PC-3 (cell line): ENCODE measurements at regions not wholly inside any gene's neighbourhood (a gene's known extent, or its start where the extent isn't known, plus 50 kb on each side); places are given as distances from the start of the nearest gene placed in this dataset.

Source experiments
- ATAC-seq: fragments of 200-7000 bp; cut with Tn5 transposase; 2 replicates; pipeline ENCODE4 v1.9.1; 2020; ENCODE audit warnings: mild to moderate bottlenecking, moderate library complexity
- BruUV-seq: library from RNA; stranded (reverse); fragments of 400-500 nt; replicated peaks from 2 replicates; lab custom pipeline; 2021; lab: Mats Ljungman, UMichigan
- CTCF ChIA-PET: fragments of 300-600 bp; sonication (Branson Sonifier 250); formaldehyde crosslinking; loops from one replicate; lab custom pipeline; 2022; ENCODE audit warnings: antibody characterized with exemption; lab: Charles Lee
- POLR2A ChIA-PET: fragments of 300-600 bp; sonication (Branson Sonifier 250); formaldehyde crosslinking; loops from one replicate; lab custom pipeline; 2022; ENCODE audit warnings: antibody characterized with exemption; ENCODE audit not compliant: unreplicated experiment; lab: Charles Lee
- DNase-seq: peaks from one replicate; pipeline ENCODE4 v3.0.0-alpha.2; 2015
- H2AFZ ChIP-seq: fragments of 300-600 bp; sonication (generic); 2 replicates; pipeline ENCODE4 v1.6.0; 2016; ENCODE audit warnings: antibody characterized with exemption, low read length
- H3F3A ChIP-seq: fragments of 300-600 bp; sonication (generic); one replicate; pipeline ENCODE4 v1.6.0; 2017; ENCODE audit warnings: antibody characterized with exemption, low read length, control low read depth, mild to moderate bottlenecking; ENCODE audit not compliant: unreplicated experiment
- H3K27ac ChIP-seq: fragments of 300-600 bp; sonication (generic); 2 replicates; pipeline ENCODE4 v1.5.1; 2016; ENCODE audit warnings: mild to moderate bottlenecking, low read length
- H3K27me3 ChIP-seq: fragments of 300-600 bp; sonication (generic); 2 replicates; pipeline ENCODE4 v1.6.1; 2016; ENCODE audit warnings: low read length, mixed read lengths
- H3K36me3 ChIP-seq: fragments of 300-600 bp; sonication (generic); 2 replicates; pipeline ENCODE4 v1.6.1; 2016; ENCODE audit warnings: low read depth, mixed run types, low read length, mixed read lengths
- H3K4me1 ChIP-seq: fragments of 300-600 bp; sonication (generic); 2 replicates; pipeline ENCODE4 v1.5.1; 2016; ENCODE audit warnings: low read length; ENCODE audit not compliant: insufficient read depth
- H3K4me2 ChIP-seq: fragments of 300-600 bp; sonication (generic); 2 replicates; pipeline ENCODE4 v1.6.0; 2016; ENCODE audit warnings: low read length
- H3K4me3 ChIP-seq: fragments of 300-600 bp; sonication (generic); 2 replicates; pipeline ENCODE4 v1.5.1; 2016; ENCODE audit warnings: mild to moderate bottlenecking, low read length, mixed read lengths
- H3K79me2 ChIP-seq: fragments of 300-600 bp; sonication (generic); 2 replicates; pipeline ENCODE4 v1.6.1; 2017; ENCODE audit warnings: low read length, mixed read lengths
- H3K9ac ChIP-seq: fragments of 300-600 bp; sonication (generic); 2 replicates; pipeline ENCODE4 v1.6.0; 2016; ENCODE audit warnings: mild to moderate bottlenecking, low read length
- H3K9me2 ChIP-seq: fragments of 300-600 bp; sonication (generic); replicated peaks from 2 replicates; pipeline ENCODE4 v1.6.1; 2016; ENCODE audit warnings: mixed run types, low read length, mixed read lengths
- H3K9me3 ChIP-seq: fragments of 300-600 bp; sonication (generic); 2 replicates; pipeline ENCODE4 v1.6.1; 2016; ENCODE audit warnings: low read length, mixed read lengths
- H4K20me1 ChIP-seq: fragments of 300-600 bp; sonication (generic); 2 replicates; pipeline ENCODE4 v1.6.1; 2016; ENCODE audit warnings: low read length, mixed read lengths
- CTCF ChIP-seq: fragments of 300-600 bp; sonication (generic); conservative IDR thresholded peaks from 2 replicates; pipeline ENCODE4 v1.5.1; 2017; ENCODE audit warnings: antibody characterized with exemption, low read depth, mild to moderate bottlenecking, low read length
- EZH2 ChIP-seq: fragments of 300-600 bp; sonication (generic); IDR thresholded peaks from one replicate; pipeline ENCODE4 v1.6.1; 2017; ENCODE audit warnings: antibody characterized with exemption, mild to moderate bottlenecking, low read length; ENCODE audit not compliant: unreplicated experiment
- EZH2phosphoT487 ChIP-seq: fragments of 300-600 bp; sonication (generic); IDR thresholded peaks from 2 replicates; pipeline ENCODE4 v1.6.1; 2018; ENCODE audit warnings: mild to moderate bottlenecking, antibody characterized with exemption, low read length, borderline replicate concordance
- intact Hi-C: fragments of 100-400 bp; cut with micrococcal nuclease; formaldehyde crosslinking; loops from 2 replicates; pipeline ENCODE4 v1.9.0; 2023

GRCh38 chr9:89901920-89902319 is 297.1 kb downstream of the GADD45G start:
- H3K4me3 ChIP-seq, result no peak overlapping the region
- no peaks in the 10 kb centered on the region for H3K79me2 ChIP-seq
- H3K4me2 ChIP-seq, result no peak overlapping the region
- no peaks in the 10 kb centered on the region for H3F3A ChIP-seq
- TF ChIP-seq EZH2phosphoT487 (no peak), EZH2 (no peak), CTCF (no peak)
- ChIA-PET CTCF (no interaction called here), POLR2A (no interaction called here)
- H2AFZ ChIP-seq, result no peak overlapping the region
- H3K27me3 ChIP-seq, result peaks cover 6% of the 10 kb centered on the region; the same call in 1 of the 2 replicates
- DNase-seq (no peak), ATAC-seq (no peak)
- intact Hi-C loops, result no loop called here
- H3K9me3 ChIP-seq, result no peaks in the 10 kb centered on the region
- H3K36me3 ChIP-seq, result no peaks in the 10 kb centered on the region
- H3K9me2 ChIP-seq, result no peaks in the 10 kb centered on the region
- no peaks in the 10 kb centered on the region for H3K4me1 ChIP-seq
- no peak overlapping the region for H3K9ac ChIP-seq
- H3K27ac ChIP-seq, result no peak overlapping the region
- H4K20me1 ChIP-seq, result no peaks in the 10 kb centered on the region
- BruUV-seq, result no TSS peak

- H3K9me2 ChIP-seq, result no peaks in the 10 kb centered on the region
- CTCF ChIA-PET, result no interaction called here
- ATAC-seq (no peak), DNase-seq (no peak)
- H3K4me2 ChIP-seq, result no peak overlapping the region
- no peak overlapping the region for H3K27ac ChIP-seq
- H3K4me3 ChIP-seq, result no peak overlapping the region
- intact Hi-C loops, result no loop called here
- H3F3A ChIP-seq, result no peaks in the 10 kb centered on the region
- no peaks in the 10 kb centered on the region for H3K9me3 ChIP-seq
- TF ChIP-seq EZH2phosphoT487, result no peak
- TF ChIP-seq CTCF, result no peak
- BruUV-seq, result no TSS peak
- H3K79me2 ChIP-seq, result no peaks in the 10 kb centered on the region
- H4K20me1 ChIP-seq, result no peaks in the 10 kb centered on the region
- H2AFZ ChIP-seq, result no peak overlapping the region
- peaks cover 6% of the 10 kb centered on the region; the same call in 1 of the 2 replicates for H3K27me3 ChIP-seq
- H3K9ac ChIP-seq, result no peak overlapping the region
- no peaks in the 10 kb centered on the region for H3K4me1 ChIP-seq
- POLR2A ChIA-PET, result interaction anchor here (0.6 kb wide), 1 partner anchor 1239 kb away, joined by 3 read pairs; no protein-coding TSS in a partner anchor
- no peaks in the 10 kb centered on the region for H3K36me3 ChIP-seq
Observed at GRCh38 chr9:89902450-89903140, 297.8 kb downstream of the GADD45G start.

- no peak overlapping the region for H3K9ac ChIP-seq
- H3K79me2 ChIP-seq, result no peaks in the 10 kb centered on the region
- no peak for DNase-seq
- no peak overlapping the region for H2AFZ ChIP-seq
- BruUV-seq, result no TSS peak
- no peak overlapping the region for H3K4me2 ChIP-seq
- no peaks in the 10 kb centered on the region for H3K9me3 ChIP-seq
- H3F3A ChIP-seq, result no peaks in the 10 kb centered on the region
- H3K4me1 ChIP-seq, result no peaks in the 10 kb centered on the region
- intact Hi-C loops, result no loop called here
- TF ChIP-seq EZH2phosphoT487 (no peak), EZH2 (no peak), CTCF (no peak)
- ChIA-PET POLR2A (no interaction called here), CTCF (no interaction called here)
- no peak overlapping the region for H3K4me3 ChIP-seq
- no peak for ATAC-seq
- no peaks in the 10 kb centered on the region for H3K9me2 ChIP-seq
- H3K27ac ChIP-seq, result no peak overlapping the region
- H4K20me1 ChIP-seq, result no peaks in the 10 kb centered on the region
- H3K36me3 ChIP-seq, result no peaks in the 10 kb centered on the region
- peaks cover 6% of the 10 kb centered on the region; the same call in 1 of the 2 replicates for H3K27me3 ChIP-seq
Observed at GRCh38 chr9:89903141-89903475, 298.3 kb downstream of the GADD45G start.
